GM20000 (cell line): ENCODE measurements at regions not wholly inside any gene's neighbourhood (a gene's known extent, or its start where the extent isn't known, plus 50 kb on each side); places are given as distances from the start of the nearest gene placed in this dataset.

Source experiments
- DNase-seq: peaks from one replicate; pipeline ENCODE4 v3.0.0; 2012; ENCODE audit warnings: low spot score
- TF ChIP-seq, protein P1 (sequence below): IDR thresholded peaks from 2 replicates; pipeline ENCODE4 v1.5.1; 2012; ENCODE audit warnings: mild to moderate bottlenecking, control low read depth; ENCODE audit errors: extremely low read depth, missing control alignments

- TF ChIP-seq, protein P1, sequence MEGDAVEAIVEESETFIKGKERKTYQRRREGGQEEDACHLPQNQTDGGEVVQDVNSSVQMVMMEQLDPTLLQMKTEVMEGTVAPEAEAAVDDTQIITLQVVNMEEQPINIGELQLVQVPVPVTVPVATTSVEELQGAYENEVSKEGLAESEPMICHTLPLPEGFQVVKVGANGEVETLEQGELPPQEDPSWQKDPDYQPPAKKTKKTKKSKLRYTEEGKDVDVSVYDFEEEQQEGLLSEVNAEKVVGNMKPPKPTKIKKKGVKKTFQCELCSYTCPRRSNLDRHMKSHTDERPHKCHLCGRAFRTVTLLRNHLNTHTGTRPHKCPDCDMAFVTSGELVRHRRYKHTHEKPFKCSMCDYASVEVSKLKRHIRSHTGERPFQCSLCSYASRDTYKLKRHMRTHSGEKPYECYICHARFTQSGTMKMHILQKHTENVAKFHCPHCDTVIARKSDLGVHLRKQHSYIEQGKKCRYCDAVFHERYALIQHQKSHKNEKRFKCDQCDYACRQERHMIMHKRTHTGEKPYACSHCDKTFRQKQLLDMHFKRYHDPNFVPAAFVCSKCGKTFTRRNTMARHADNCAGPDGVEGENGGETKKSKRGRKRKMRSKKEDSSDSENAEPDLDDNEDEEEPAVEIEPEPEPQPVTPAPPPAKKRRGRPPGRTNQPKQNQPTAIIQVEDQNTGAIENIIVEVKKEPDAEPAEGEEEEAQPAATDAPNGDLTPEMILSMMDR, result no peak
- no peak for DNase-seq
Measured at GRCh38 chr5:53814819-53815218, 254.4 kb downstream of the NDUFS4 start.

DNA sequence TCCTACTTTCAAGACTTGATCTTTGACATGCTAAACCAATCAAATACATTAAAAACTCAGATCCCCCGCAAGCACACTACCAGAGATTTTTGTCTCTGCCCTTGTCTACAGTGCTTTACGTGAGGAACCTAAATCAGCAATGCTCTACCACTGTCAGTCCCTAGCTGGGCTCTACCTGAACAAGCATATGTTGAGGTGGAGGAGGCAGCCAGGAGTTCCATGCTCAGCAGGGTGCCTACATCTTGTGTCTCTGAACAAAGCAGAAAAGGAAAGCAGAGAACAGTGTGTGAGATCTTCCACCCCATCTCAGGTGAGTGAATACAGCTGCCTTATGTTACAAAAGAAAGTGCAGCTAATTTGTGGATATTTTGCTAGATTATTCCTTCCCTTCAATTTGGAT is 255.0 kb downstream of the NDUFS4 start:
- no peak for DNase-seq
- TF ChIP-seq, protein P1, result no peak

DNA sequence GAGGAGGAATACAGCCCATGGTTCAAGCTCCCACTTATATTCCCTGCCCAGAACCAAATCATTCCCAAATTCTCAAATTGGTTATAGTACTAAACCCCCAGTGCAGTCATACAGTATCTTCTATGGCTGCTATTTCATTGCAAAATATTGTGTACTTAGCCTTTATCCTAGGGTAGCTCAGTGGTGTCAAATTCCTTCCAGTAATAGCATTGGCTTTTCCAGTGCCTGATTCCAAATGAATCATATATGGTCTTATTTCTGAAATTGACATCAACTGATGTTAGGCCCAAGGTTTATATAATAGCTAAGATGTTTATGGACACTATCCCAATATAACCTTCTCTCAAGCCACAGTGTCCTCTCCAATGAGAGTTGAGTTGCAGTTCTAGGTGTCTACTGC is 256.7 kb downstream of the NDUFS4 start:
- TF ChIP-seq, protein P1, result no peak
- DNase-seq, result no peak

DNA sequence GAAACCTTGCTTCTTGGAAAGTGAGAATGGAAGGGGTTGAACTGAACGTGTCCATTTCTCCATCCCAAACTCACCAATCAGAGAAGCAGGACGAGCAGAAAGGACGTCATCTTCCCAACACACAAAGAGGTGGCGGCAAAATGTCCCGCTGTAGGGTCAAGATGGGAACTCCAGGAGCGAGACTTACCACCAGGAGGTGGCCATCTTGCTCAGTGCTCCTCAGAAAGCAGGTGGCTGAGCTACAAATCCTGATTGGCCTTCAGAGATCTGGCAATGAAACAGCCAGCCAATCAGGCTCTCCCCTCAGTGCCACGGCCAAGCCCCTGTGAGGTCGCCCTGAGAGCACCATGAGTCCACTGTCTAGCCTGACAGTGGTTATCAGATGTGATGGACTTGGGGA is 259.0 kb downstream of the NDUFS4 start:
- no peak for DNase-seq
- TF ChIP-seq, protein P1, result no peak

DNA sequence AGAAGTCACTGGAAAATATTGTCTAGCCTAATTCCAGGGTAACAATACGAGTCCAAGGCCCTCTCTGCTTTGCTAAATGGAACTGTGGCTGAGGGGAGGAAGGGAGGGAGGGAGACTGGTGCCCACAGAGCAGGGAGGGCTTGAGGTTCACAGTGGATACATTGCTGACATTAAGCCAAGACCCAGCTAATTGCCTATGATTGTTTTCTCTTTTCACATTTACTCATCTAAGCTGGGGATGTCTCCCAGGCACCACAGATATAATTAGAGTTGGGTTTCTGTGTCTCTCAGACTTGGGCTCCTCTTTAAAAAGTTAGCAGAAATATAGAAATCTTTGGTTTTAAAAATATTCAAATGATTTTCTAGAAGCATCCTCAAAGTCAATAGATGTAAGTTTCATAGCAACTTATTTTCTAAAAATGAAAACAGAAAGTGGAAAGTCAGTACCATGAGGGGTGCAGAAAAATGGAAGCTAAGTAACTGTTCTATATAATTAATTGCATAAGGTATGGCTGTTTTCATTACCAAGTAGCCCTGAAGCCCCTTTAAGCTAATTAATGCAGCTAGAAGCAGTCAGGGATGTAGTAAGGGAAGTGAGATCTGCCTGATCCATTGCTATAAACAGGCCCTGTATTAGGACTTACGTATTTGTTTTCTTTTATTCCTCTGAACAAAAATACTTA is 259.8 kb downstream of the NDUFS4 start:
- peak; percentile 21 for DNase-seq
- TF ChIP-seq, protein P1, result no peak

DNA sequence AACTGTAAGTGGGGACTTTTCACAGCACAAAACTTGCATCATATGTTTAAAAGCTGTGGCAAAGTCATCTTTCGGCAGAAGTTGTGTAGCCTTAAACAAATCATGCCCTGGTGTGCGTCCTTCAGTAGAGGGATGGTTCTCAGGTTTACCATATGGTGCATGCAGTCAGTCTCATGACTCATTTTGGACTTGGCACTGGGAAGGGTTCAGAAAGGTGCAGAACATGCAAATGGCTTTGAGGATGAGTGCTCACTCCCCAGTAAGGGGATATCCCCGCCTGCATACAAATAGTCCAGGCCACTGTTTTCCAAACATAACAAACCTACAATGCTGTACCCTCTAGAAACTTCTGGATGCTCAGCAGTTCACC is 260.3 kb downstream of the NDUFS4 start:
- TF ChIP-seq, protein P1, result no peak
- peak; percentile 29 for DNase-seq

DNA sequence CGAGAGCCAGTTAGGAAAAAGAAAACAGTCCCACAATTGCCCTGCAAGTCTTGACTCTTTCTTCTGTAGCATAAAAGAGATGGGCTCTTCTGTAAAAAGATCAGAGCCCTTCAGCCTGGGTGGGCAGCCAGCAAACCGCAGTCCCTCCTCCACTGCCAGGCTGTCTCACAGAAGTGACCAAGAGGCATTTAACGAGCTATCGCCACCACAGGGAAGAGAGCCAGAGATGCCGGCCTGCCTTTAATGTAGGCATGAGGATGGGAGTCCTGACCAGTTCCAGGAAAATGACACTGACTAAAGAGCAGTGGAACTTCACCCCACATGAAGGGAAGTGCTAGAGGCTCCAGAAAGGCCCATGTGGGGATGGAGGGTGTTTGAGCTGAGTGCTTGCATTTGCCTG is 264.6 kb downstream of the NDUFS4 start:
- DNase-seq, result no peak
- TF ChIP-seq, protein P1, result no peak
